Stimulated activated CD4-positive, alpha-beta T cell treated with anti-CD3 and anti-CD28 coated beads, Interleukin-1b, Interleukin-23, amount 100 ng/mL, for 4 hours (primary cell): ENCODE measurements at regions not wholly inside any gene's neighbourhood (a gene's known extent, or its start where the extent isn't known, plus 50 kb on each side); places are given as distances from the start of the nearest gene placed in this dataset.

ENCODE experiments used
- DNase-seq, 2 donors: peaks; one replicate each; pipeline ENCODE4 v3.0.0-alpha.2; 2020; ENCODE audit warnings: low read depth in 2 of 2

DNA sequence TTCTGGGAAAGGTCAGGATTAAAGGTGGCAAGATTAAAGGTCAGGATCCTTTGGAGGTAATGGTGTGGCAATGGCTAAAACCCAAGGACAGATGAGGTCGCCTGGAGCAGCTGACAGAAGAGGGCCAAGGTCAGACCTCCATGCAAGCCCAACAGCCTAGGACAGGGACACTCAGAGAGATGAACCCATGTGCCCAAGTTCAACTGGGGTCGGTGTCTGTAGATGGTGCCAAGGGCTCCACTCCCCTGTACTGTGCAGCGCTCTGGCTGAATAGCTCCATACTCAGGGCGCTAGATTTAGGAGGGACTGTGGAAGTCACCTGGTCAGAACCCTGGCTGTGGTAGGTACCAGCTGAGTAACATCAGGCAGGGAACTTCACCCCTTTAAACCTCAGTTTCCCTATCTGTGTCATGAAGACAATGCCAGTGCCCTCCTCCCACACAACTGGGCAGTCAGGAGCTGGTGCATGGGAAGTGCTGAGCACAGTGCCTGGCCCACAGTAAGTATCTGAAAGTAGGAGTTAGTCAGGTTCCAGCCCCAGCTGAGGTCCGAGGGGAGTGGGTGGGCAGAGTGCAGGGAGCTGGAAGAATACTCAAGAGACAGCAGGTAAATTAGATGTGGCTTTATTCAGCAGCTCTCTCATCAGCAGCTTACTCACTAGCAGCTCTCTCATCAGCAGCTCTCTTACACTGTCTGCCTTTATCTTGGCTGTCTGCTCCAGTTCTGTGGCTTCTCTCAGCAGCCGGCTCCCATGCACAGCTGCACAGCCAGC lies 327.1 kb downstream of the GLRX3 start:
- DNase-seq: no peak

DNA sequence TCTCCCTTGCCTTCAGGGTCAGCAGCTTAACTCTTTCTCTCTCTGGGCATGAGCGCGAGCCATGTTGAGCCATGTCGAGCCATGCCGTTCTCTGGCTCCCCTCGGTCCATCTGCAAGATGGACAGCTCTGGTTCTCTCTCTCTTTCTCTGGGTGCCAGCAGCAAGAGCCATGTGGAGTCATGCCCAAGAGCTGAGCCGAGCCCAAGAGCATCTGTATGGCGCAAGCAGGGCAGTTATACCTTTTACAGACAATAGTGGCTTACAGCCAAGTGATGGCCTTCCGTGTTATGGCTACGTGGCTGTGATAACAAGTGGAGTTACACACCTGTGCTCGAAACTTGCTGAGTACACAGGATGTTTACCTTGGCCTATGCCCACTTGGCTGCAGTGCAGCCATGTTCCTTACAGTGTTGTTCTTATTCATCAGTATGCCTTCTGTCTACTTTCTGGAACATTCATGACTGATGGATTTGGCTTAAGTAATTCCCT lies 327.7 kb downstream of the GLRX3 start:
- no peak for DNase-seq

DNA sequence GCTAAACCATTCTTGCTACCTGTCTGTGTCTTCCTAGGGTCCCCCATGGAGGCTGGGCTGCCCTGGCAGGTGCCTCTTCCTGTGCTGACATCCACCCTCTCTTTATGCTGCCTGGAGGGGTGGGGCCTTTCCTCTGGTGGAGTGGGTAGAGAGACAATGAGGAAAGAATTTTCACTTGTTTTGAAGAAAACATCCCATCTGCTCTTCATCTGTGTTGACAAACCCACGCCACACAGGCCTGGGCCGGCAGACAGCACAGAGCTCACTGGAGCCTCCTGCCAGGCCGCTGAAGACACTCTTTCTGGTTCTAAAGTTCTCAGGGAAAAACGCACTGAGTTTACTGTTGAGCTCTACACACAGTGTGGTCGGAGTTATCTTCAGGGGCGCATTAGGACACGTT lies 328.2 kb downstream of the GLRX3 start:
- DNase-seq: no peak

DNA sequence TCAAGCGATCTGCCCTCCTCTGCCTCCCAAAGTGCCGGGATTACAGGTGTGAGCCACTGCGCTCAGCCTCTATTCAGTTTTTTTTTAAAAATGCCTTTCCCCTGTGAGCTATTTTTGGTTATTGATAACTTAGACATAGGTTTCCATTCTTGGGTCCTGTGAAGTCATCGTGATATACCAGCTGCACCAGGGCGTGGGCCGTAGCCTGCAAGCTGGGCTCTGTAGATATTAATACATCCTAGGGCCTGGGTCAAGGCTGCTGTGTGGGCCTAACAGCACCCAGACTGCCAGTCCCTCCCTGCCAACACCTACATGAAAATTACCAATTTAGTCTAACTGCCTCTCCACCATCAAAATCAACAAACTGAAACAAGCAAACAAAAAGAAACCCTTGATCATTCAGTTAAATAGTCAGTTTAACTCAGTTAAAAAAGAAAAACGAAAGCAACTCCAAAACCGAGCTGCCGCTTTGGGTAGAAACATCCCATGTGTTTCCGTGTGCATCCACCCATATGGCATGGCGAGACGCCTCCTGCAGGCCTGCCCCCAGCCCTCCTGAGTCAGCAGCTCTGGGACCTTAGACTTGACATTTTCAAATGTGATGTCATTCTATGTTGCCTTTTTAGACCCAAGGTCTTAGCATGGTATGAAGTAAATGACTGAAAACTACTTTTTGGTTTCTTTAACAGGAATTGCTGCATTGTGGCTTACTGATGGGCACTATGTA lies 330.2 kb downstream of the GLRX3 start:
- DNase-seq: no peak

DNA sequence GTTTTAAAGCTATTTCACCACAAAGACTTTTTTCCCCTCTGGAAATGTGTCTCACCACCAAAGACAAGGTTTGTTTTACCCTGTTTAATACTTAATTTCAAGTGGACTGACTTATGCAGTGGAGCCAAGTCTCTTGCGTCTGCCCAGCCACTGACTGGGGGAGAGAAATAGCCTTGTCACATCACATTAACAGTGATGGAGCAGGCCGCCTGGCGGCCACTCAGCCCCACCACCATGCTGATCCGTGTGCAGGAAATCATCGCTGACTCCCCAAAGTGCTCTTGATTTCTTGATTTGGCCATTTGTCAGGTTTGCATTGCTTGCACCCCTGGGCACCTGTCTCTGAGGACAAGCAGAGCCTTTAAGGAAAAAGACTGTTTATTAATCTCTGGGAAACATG lies 334.1 kb downstream of the GLRX3 start:
- DNase-seq: no peak

DNA sequence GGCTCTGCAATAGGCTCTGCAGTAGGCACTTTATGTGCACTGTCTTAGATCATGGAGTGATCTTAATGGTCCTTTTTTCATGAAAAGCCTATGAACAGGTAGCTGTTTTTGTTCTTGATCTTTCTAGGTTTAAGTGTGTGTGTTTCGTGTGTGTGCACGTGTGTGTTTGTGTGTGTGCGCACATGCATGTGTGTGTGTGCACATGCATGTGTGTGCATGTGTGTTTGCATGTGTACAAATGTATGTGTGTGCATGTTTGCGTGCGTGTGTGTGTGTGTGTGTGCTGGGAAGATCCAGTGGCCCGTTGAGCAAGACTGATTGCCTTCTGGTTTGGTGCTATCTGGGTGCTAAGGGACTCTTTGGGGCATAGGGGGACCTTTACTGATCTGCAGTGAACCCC lies 334.8 kb downstream of the GLRX3 start:
- no peak for DNase-seq

DNA sequence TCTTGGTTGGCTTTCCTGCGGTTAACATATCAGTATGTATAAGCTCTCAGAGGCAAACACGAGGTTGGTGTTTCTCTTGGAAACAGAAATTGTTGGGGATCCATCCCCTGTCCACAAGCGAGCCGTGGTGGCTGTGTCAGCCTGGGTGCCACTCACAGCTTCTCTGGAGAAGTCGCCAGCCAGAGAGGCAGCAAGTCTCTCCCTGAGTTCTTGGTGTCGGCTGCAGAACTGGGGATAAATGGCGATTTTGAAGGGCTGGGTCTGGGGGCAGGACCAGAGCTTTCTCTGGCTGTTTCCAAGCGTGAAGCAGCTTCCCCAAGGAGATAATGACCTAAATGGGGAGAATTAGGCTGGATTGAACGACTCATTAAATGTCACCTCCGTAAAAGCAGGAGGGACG lies 335.3 kb downstream of the GLRX3 start:
- DNase-seq: no peak

DNA sequence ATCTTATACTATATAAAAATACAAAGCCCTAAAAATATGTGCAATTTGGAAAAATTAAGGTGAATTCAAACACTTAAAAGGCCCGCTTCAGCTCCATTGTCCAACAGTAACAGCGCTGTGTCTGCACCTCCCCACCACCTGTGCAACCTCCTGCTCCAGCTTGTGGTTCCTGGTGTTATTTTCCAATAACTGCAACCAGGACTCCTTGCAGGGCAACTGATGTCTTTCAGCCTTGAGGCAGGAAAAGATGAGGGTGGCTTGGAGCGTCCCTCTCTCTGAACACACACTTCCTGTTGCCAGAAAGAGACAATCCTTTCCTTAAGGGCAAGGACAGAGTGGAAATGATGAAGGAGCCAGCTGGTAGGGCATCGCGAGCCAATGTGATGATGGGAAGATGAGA lies 336.0 kb downstream of the GLRX3 start:
- no peak for DNase-seq

DNA sequence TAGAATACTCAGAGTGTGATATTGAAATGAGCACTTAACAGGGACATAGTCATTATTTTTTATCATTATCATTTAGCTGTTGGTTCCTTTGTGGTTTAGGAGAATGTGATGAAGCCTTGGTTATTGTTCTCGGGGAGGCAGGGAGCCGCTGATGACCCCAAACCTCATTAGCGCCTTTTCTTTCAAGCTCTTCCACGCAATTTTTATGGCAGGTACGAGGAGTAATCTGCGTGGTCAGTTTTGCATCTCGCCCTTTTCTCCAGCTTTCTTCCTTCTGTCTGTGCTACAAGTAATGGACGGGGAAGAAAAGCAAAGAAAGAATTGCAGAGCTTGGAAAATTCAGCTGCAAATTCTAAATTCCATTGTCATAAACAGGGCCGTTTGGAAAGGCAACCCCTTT lies 338.4 kb downstream of the GLRX3 start:
- no peak for DNase-seq

DNA sequence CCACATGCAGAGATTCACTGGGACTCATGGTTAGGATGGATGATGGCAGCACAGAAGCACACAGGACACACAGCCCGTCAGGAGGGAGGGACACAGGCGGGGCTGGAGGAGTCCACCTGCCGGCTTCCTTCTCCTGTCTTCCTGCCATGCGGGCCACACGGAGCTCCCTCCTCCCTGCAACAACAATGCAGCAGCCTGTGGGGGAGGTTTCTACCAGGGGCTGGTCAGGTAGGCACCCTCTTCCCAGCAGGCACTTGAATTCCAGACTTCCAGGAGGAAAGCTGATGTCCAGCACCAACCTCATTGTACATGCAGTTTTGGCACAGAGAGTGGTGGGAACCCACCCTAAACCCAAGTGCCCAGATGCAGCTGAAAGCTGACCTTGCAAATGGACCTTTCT lies 341.2 kb downstream of the GLRX3 start:
- no peak for DNase-seq

DNA sequence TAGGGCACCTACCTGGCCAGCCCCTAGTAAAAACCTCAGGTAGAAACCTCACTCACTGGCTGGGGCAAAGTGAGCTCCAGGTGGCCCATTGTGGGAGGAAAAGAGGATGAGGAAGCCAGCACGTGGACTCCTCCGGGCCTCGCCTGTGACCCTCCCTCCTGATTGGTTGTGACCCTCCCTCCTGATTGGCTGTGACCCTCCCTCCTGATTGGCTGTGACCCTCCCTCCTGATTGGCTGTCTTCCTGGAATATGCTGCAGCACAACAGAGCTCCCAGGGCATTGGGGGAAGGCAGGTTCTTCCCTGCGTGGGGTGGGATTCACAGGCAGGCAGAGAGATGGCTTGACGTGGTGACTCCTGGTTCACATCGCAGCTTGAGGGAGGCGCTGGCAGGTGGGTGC lies 343.0 kb downstream of the GLRX3 start:
- no peak for DNase-seq

DNA sequence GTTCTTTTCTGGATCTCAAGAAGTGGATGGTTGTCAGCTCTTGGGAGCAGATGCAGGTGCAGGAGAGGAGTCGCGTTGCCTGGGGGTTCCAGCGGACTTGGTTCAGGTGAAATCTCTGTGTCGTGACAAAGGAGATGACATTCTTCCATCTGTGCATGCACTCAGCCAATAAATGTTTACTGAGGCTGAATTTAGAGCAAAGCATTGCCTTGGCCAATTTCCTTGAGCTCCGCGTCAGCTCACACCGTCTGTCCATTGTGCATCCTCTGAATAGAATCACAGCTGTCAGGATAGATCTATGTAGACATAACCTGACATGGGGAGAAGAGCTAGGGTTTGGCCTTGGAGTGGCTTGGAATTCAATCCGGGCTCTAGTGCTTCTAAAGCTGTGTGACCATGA lies 343.7 kb downstream of the GLRX3 start:
- DNase-seq: no peak

DNA sequence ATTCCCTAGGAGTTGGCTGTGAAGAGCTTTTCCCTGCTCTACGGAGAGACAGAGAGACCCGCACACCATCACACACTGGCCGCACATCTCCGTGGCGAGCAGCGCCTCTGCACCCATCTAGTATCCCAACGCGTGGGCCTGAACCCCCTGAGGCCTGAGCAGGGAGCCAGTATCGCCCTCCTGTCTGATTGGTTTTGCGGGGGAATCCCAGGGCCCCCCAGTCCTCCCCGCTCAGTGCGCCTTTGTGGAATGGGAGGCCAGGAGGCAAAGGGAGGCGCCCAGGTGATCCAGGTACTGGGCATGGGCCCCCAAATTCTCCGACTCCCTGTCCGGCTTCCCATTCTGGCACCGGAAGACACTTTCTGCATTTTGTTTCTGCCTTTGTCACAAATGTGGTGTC lies 344.3 kb downstream of the GLRX3 start:
- no peak for DNase-seq

DNA sequence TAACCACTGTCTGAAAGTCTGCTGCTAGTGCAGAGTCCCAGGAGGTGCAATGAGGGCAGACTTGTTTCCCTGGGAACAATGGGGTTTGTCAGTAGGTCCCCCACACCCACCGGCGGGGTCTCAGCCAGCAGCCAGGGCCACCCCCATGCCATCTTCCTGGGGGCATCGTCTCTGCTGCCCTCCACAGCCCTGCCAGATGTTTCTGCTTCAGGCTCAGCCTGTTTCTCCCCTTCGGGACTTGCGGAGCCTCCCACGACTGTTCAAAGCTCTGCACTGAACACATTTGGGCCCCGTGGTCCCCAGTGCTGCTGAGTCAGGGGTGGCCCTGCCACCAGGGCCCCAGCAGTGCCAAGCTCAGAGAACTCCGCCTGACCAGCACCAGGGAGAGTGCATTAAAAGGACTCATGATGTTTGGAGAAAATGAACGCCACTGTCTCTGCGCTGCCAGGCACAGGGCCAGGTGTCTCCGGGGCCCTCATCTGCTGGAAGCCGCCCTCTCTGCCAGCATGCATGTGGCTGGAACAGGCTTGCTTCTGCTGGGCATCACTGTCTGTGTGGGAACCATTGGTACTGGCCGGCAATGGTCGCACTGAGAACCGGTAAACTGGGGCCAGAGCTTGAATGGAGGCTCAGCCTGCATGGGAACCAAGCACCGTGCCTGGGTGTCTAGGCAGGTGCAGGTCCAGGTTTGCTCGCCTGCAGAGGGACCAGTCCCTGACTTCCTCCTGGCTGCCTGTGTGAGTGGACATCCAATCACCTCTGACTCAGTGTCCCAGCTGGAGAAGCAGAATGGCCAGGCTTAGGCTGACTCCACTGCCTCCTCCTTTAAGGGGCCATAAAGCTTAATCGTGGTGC lies 345.1 kb downstream of the GLRX3 start:
- DNase-seq: no peak

DNA sequence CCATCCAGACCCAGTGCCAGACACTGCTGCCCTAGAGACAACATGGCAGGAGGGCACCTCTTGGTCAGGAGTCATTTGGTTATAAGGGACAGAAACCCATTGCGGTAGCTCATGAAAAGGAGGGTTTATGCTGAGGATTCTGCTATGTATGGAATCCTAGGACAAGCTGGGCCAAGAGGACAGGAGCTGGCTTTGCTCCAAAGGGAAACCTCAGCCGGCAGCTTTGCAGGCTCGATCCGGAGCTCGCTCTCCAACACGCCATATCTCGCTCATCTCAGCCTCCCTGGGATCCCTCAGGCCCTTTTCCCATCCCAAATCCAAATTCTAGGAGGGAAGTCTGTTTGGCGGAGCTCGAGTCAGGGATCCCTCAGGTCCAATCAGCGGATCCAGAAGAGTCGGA lies 345.7 kb downstream of the GLRX3 start:
- DNase-seq: no peak

DNA sequence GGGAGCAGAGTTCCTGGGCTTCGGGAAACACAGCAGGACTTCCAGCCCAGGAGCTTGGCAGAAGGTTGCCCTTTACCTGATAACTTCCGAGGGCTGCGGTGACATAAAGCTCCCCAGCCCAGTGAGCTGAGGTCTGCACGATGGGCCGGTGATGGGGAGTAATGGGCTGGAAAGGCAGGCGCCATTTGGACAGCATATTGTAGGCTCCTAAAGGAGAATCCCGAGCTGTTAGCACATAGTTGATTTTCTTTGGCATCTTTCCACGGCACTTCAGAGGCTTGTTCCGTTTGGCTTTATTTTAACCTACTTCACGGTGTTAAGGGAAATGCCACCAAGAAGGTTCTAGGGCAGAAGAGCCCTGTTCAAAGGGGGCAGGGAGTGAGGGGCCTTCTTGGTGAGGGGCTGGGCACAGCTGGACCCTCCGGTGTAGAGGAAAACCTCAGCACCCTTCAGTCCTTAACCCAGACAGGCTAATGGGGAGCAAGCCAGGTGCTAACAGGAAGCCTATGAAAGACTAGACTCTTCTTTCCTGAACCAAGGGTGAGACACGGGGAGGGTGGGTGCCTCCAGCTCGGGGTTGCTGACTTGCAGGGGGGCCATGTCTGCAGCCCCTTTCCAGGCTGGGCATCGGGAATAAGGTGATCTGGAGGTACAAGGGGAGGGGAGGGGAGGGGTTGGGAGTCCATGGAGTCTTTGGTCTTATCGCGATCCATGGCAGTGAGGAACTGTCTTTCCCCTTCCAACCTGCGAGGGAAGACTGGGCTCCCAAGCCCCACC lies 347.7 kb downstream of the GLRX3 start:
- DNase-seq: no peak

DNA sequence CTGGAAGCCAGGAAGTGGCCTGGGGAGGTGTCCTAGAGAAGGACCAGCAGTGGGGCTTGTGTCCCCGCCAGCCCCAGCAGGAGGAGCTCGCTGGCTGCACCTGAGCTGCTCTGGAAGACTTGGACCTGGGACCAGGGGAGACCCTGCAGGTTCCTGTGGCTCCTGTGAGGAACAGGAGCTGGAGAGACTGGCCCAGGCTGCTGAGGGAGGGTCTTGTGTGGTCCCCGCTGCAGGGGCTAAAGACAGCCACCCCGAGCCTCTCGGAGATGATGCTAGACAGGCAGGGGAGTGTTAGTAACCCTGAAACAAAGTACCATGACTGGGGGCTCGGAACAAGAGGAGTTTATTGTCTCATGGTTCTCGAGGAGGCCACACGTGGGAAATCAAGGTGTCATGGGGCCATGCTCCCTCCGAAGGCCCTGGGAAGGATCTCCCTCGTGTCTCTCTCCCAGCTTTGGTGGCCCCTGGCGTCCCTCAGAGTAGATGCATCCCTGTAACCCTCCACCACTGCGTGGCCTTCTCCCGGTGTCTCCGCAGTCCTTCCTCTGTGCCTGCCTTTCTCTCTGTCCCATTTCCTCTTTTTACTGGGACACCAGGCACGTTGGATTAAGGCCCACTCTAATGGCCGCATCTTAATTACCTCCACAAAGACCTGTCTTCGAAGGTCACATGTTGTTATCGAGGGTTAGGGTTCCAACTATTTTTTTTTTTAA lies 348.4 kb downstream of the GLRX3 start:
- DNase-seq: no peak

DNA sequence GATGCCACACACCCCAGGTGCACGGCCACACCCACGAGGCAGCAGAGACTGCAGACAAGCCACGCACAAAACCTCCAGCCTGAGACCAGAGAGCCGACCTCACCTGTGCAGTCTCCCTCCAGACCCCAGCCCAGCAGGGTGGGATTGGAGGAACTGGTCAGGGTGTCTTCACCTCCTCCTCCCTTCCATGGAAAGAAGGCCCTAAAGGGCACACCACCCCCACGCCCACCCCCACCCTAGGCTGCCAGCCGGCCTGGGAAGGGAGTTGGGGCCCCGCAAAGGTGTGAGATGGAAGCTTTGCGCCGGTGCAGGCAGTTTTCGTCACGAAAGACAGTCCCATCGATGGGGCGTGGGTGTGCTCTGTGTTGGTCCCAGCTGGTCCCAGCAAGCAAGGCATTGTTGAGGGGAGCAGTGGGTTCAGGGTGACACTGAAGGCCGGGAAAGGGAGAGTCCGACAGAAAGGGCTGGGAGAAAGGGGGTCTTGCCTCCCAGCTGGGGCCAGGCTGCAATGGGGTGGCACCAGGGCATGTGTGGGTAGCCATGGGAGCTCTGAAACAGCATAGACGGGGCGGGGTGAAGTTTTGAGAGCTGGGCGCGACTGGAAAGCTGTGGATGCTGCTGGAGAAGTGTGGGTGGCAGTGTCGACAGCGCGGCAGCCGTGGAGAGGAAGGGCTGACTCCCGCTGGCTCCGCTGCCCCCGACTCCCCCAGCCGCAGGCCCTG lies 349.2 kb downstream of the GLRX3 start:
- no peak for DNase-seq

DNA sequence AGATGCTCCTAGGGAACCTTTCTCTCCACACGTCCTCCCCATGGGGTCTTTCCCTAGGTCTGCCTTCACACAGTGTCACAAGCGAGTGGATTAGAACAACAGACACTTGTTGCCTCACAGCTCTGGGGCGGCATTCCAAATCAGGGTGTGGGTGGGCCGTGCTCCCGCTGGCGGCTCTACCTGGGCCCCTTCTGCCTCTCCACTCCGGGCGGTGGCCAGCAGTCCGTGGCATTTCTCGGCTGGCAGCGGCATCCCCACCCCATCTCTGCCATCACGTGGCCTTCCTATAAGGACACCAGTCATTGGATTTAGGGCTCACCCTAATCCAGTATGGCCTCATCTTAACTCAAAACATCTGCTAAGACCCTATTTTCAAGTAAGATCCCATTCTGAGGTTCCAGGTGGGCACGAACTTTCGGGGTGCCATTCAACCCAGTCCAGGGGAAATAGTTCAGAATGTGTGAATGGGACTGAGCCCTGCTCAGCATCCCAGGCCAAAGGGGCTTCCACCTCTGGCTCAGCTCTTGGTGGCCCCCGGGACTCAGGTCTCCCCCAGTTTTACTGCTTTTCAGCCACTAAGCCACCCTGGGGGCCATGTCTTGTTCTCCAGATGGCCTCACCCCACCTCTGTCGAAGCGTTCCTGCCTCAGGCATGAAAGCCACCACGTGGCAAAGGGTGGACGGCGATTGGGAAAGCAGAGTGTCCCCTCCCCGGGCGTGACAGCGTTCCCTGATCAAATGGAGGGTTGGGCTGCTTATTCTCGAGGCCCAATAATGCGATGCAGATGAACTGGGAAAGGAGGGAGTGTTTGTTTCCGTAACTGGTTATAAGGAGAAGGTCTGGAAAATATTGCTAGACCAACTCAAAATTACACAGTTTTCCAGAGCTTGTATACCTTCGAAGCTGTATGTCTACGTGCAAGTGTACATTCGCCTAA lies 350.0 kb downstream of the GLRX3 start:
- no peak for DNase-seq
